GM19328 (cell line): ENCODE measurements at regions not wholly inside any gene's neighbourhood (a gene's known extent, or its start where the extent isn't known, plus 50 kb on each side); places are given as distances from the start of the nearest gene placed in this dataset.

ENCODE experiments used
- ATAC-seq: cut with Tn5 transposase; IDR thresholded peaks from one replicate; pipeline ENCODE4 v1.9.1; 2021; ENCODE audit warnings: mild to moderate bottlenecking, moderate library complexity; ENCODE audit not compliant: unreplicated experiment

DNA sequence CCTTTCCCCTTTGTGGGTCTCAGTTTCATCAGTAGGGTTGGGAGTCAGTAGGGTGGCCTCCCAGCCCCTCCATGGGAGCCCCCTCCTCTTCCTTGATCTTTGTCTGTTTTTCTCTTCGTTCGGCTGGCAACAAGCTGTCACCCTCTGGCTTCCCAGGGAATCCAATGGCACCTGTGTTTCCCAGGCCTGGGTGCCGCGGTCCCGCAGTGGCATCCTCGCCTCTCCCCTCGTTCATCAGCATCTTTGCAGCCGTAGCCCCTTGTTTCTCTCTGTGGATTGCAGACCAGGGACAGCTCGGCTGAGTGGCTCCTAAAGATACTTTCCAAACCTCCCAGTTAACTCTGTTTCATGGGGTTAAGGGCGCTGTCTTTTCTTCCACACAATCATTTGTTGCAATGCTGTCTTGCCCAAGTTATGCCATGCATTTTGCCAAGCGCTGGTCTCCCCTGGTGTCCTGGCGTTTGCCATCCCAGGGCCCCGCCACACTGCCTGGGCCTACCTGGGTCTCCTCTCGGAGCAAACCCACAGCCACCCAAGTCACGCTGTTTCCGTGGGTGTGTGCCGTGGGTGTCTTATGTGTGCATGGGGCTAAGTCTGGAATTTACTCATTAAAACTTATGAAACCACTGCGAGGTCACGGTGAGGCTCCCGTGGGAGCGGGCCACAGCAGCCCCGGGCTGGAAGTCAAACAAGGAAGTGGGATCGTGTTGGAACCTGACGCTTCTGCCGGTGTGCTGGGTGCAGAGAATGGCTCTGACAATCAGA lies 189.4 kb upstream of the SHH start:
- ATAC-seq, result no peak

DNA sequence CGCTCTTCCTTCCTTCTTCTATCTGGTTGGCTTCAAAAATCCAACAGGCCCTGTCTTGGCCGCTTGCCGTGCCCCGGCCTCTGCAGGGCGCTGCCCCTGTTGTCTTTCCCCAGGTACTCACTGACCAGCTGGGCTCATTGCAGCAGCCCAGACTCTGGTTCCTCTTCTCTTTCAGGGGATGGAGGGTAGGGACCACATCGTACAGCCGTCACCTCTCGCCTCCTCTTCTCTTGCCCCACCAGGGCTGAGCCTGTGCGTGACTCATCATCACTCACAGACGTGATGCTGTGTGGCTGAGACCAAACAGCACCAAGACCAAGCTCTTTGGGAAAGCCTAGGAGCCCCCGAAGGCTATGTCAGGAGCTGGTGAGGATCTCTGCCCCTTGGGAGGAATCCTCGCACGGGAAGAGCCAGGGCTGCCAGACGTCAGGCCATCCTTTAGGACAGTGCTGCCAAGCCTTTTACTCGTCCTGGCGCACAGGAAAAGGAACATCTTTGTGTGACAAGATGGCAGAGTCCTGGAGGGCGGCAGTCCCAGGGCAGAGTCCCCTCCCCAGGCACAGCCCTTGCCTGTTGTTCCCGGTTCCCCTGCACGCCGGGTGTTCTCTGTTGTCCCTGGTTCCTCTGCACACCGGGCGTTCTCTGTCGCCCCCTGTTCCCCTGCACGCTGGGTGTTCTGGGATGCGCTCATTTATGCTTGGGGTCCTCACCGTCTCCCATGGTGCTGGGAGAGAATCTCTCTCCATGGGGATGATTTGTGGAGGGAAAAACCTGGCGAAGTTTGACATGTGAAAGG lies 188.5 kb upstream of the SHH start:
- ATAC-seq, result no peak

DNA sequence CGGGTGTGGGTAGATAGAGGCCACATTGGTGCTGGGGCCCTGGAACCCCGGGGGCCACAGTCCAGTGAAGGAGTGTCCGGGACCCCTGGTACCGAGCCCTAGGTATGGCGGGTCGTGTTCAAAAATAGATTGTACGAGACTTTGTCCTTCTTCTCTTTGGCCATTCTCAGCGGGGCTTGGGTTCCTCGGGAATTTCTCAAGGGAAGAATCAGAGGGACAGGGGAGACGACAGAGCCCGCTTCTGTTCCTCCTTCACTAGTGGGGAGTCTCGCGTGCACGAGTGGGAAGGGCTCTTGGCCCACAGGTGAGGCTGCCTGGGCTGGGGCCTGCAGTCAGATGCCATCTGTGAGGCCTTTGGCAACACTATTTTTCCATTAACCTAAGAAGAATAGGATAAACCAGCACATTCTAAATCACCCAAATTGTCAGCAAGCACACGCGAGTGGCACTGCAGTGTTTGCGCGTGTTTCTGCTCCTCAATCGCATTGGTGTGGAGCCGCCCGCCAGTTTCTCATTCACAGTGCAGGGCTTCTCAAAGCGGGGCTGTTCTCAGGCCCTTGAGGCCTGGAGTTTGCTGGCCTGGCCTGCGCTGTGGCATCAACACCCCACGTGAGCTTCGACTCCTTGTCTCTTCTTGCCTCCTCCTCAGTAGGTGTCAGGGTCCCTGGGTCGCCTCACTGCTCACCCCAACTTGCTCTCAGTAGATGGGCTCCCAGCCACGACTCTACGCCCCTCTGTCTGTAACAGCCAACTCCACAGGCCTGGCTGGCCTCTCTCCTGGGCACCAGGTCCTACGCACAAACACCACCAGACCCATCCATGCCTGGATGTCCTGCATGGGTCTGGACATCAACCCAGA lies 187.6 kb upstream of the SHH start:
- no peak for ATAC-seq

DNA sequence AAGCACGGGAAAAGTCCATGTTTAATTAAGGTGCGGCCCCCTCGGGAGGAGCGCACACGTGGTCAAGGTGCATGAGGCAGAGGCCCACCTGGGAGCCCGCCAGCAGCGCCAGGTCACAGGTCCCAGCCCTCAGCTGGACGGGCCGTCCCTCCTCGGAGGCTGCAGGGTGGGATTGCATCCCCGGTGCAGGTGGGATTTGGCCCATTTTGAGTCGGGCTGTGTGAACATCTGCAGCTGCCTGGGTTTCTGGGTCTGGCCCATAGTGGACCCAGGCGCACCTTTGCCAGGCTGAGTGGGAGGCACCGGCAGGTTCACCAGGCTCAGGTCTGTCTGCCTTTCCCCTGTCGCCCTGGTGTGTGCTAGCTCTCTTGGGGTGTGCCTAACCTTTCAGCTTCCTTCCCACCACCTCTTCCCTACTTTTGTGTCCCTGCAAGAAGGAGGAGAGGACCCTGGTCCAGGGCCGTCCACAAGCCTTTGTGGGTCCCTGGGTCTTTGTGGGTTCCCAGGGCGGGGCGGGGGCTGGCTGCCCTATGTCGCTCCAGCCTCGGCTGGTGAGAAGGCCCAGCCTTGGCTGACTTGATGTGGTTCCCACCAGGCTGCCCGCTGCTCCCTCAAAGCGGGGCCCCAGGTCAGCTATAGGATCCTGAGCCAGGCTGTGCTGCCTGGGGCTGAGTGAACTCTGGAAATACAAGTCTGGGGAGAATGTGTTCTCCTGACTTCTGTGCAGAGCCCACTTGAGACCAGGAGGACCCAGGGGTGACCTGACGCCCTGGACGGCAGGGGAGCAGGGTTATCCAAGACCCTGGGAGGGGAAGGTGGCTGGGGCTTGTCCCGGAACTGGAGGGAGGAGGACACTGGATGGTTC lies 186.7 kb upstream of the SHH start:
- no peak for ATAC-seq

DNA sequence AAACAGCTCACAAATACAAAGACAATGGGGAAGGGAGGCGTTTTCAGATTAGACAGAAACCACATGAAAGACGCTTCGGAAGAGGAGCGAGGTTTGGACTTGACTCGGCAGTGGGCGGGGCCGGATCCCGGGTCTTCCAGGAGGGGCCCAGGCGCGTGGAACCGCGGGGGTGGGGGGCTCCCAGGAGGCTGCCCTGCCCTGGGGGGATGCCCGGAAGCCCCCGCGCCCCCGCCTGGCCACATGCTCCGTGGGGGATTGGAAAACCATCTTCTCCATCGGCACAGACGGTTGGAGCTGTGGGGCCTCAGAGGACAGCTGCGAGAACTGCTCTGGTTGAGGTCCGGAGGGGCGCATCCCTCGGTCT lies 186.0 kb upstream of the SHH start:
- ATAC-seq, result no peak

DNA sequence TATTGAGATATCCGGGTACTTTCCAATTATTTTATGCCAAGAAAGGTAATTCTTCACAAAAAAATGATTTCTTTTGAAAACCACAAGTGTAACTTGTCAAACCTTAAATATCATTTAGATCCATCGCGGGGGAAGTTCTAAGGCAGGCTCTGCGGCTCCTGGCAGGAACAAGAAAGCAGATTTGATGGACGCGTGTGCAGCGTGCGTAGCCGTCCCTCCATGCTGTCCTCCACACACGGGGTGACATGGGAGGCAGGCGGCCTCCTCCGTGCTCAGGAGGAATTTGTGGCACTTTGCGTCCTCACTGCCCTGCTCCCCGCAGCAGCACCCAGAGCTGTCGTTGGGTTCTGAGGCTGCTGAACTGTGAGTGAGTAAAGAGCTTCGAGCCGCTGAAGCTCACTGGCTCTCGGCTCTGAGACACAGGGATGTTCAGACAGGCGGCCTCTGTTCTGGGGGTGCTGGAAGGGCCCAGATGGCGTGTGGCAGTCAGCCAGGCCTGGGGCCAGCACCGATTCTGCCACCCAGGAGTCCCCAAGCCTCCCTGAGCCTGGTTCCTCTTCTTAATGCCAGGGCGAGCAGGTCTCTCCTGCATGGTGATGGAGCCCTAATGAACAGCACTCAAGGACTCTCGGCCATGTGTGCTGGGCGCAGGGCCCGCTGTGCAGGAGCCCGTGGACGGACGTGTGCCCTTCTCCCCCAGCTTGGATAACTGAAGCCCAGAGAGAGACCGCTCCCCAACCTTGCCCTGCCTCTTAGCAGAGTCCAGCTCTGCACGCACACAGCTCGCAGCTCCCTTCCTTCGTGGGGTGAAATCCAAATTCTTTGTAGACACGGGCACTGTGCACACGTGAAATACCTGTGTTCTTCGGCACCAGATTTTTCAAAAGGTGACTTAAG lies 185.4 kb upstream of the SHH start:
- ATAC-seq, result no peak

DNA sequence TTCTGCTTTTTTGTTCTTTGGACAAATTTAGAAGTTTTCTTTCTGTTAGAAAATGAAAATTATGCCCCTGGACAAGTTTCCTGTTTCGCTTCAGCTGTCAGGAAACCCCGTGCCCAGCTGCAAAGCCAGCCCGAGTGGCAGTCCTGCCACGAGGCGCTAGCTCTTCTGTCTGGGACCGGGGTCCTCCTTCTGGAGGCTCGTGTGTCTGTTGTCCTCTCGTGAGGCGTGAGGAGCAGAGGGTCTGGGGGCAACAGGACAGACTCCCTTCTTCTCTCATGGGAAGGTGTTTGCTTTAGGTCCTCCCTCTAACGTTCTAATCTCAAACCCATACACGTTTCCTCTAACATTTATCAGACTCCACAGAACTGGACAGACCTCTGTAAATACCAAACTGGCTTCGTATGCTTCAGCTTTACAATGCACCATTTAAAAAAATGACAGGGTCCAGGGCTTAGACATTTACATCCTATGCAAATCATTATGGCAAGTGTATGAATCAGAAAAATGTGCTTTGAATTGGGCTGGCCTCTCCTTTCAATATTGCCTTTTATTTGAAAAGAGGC lies 184.5 kb upstream of the SHH start:
- ATAC-seq, result no peak

DNA sequence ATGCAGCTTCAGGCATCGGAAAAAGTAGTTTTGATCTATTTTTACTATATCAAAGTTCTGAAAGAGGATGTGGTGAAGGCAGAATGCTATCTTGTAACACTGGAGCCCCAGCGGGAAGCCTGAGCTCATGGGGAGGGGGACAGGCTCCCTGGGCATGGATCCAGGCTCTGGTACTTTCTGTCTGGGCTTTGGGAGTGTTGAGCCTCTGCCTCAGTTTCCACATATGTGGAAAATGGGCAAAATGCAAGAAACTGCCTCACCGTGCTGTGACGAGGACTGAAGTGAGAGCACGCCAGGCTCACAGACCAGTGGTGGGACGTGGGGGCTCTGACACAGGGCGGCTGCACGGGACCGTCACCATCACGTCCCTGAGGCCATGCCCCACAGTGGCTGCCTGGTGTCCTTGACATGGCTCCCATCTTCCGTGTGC lies 182.9 kb upstream of the SHH start:
- ATAC-seq, result no peak

DNA sequence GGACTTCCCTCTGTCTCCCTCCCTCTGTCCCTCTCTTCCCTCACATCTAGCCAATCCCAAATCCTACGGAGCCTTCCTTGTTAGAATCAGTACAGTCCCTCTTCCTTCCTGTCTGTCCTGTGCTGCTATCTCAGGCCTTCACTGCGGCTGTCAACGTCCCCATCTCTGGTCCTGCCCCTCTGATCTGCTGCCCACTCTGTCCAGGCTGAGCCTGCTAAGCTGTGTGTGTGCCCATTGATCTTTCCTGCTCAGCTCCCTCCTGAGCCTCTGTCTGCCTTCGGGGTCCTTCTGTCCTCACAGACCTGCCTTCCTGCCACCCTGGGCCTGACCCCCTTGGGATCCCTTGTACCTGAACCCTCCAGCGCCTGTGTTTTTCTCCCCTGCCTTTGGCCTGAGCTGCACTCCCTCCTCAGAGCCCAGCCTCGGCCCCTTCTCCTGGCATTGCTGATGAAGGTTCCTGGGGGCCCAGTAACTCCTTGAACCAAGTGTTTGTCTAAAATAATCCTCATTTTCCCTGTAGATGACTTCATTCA lies 182.1 kb upstream of the SHH start:
- ATAC-seq, result no peak

DNA sequence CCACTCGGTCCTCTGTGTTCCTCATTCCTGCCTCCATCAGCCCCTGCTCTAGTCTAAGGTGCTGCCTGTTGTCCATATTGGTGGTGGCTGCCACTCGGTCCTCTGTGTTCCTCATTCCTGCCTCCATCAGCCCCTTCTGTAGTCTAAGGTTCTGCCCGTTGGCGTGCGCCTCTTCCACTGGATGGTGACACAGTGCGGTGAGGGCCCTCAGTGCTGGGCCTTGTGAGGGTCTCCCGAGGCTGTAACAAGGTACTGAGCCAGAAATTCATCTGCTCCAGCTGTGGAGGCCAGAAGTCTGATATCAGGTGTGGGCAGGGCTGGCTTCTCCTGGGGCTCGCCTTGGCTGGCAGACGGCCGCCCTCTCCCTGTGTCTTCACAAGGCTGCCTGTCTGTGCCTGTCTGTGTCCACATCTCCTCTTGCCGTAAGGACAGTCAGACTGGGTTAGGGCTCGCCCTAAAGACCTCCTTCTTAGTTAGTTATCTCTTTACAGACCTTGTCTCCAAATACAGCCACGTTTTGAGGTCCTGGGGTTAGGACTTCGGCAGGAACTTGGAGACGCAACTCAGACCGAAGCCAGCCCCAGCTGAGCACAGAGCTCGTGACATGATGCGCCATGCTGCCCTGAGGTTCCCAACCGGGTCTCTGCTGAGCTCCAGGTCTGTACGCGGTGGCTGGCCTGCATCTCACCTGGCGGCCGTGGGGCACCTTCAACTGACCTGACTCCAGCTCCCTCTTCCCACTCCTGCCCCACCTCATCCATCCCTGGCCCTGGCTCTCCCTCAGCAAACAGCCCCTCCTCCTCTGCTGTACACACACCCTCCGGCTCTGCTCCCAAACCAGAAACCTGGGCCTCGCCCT lies 181.4 kb upstream of the SHH start:
- no peak for ATAC-seq

DNA sequence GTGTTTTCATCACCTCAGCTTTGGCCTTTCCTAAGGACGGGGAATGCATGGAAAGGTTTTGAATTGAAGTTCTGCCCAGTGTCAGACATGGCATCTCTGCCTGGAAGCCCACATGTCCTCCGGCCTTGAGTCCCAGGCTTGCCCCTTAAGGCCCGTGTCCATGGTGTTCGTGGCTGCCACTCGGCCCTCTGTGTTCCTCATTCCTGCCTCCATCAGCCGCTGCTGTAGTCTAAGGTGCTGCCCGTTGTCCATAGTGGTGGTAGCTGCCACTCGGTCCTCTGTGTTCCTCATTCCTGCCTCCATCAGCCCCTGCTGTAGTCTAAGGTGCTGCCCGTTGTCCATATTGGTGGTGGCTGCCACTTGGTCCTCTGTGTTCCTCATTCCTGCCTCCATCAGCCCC lies 180.7 kb upstream of the SHH start:
- no peak for ATAC-seq

DNA sequence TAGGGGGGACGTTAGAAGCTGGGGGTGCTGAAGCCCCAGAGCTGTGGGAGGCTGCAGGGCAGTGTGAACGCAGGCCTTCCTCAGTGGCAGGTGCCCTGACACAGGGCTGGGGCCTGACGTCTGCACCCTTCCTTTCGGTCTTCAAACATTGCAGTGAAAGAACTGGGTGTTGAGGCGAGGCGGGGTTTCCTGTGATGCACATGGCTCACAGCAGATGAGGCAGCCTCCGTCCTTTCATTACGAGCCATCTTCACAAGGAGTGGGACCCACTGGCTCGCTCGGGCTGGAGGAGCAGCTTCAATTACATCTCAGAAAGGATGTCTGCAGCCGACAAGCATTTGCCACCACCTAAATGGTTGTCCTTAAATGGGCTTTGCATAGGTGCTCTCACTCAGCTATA lies 180.3 kb upstream of the SHH start:
- ATAC-seq, result no peak

DNA sequence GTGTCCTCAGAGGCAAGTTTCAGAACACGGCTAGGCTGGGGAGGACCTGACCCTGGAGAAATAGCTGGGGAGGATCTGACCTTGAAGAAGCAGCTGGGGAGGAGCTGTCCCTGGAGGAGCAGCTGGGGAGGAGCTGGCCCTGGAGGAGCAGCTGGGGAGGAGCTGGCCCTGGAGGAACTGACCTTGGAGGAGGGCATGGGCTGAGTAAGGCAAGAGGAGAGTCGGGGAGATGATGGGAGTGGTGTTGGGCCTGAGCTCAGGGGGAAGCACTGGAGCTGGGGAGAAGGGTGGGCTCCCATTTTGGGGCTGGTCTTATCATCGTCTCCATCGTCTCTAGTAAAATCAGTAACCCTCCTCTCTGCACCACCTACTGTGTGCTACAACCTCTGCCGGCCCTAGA lies 179.8 kb upstream of the SHH start:
- no peak for ATAC-seq

DNA sequence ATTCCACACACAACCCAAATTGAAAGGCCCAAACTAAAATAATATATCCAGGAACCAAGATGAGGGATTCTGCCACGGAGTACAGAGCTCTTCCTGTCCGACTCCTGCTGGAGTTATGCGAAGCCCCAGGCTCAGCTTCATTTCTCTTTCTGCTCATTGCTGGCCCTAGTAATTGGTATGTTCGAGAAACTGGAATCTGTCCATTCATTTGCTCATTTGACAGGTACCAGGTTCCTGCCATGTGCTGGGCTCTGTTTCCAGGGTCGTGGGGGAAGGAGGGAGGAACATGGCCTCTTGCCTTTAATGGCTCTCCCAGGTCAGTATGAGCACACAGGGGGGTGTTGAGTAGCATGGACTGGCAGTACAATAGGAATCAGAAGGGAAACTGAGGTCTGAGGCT lies 179.2 kb upstream of the SHH start:
- no peak for ATAC-seq

DNA sequence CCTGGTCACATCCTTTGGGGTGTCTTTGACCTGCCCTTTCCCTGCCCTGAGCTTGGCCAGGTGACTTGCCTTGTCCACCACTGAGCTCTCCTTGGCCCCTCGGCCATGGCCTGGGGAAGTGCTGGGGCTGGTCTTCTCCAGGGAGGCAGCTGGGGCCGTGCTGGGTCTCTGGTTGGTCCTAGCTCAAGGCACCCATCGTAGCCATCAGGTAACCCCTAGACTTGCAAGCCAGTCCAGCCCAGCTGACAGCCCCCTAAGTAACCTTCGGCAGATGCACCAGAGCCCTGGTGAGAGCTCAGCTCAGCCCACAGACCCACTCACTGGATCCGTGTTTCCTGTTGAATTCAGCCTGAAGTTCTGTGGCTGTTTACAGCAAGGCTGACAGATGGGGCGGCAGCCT lies 176.2 kb upstream of the SHH start:
- no peak for ATAC-seq

DNA sequence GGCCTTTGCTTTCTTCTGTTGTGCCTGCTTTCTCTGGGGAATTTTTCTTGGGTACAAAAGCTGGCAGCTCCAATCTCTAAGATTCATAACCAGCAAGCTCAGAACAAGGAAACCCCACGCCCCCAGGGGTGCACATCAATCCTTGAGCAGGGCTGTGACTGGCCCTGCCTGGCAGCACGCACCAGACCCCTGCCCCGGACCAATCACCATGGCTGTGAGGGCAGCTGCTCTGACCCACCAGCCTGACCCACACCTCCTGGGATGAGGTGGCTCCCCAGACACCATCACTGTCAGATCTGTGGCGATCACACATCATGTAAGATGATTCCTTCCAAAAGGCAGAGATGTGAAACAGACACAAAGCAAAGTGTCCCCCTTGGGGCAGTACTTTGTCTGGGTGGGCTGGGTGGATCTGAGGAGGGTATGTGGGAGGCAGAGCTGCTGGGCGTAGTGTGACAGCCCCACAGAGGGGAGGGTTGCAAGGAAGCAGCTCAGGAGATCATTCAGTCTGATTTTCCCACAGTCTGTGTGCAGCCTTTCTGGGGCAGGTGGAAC lies 175.5 kb upstream of the SHH start:
- ATAC-seq, result no peak

DNA sequence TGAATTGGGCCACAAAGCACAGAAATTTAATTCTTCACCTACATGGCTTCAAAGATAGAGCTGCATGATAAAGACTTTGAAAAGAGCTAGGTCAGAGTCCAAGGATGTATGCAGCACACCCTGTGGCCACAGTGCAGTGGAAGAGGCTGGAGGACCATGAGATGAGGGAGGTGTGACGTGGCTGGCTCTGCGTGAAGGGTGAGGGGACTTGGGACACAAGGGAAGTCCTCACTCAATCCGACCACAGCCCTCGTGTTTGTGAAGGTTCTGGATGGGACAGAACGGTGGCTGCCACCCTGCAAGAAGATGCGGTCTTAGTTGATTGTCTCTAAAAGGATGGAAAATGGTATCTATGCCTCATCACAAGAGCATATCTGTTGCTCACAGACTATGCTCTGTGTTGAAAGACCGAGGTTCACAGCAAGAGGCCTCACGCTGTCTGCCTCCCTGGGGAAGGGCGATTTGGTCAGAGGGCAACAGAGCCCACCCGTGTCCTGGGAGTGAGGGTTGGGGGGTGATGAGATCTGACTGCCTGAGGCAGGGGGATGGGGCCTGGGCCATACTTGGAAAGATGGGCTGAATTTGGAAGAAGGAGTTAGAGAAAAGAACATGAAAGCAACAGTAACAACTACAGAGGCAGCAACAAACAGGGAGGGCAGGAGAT lies 174.4 kb upstream of the SHH start:
- ATAC-seq, result no peak
